H9 (cell line): ENCODE measurements at regions not wholly inside any gene's neighbourhood (a gene's known extent, or its start where the extent isn't known, plus 50 kb on each side); places are given as distances from the start of the nearest gene placed in this dataset.

Experiments
- DNase-seq: peaks from one replicate; pipeline ENCODE4 v3.0.0-alpha.2; 2017
- H2AFZ ChIP-seq: one replicate; pipeline ENCODE4 v1.6.1; 2013; ENCODE audit warnings: mild to moderate bottlenecking, low read length, control low read depth, moderate library complexity
- H2AK5ac ChIP-seq: 2 replicates; pipeline ENCODE4 v1.6.1; 2013; ENCODE audit warnings: low read length, control low read depth, mixed read lengths; ENCODE audit not compliant: insufficient read length
- H2BK120ac ChIP-seq: one replicate; pipeline ENCODE4 v1.6.1; 2013; ENCODE audit warnings: low read depth, mild to moderate bottlenecking, low read length, control low read depth, inconsistent platforms; ENCODE audit not compliant: poor library complexity, severe bottlenecking
- H2BK12ac ChIP-seq: 2 replicates; pipeline ENCODE4 v1.6.1; 2013; ENCODE audit warnings: low read length, control low read depth, mixed read lengths, low read depth; ENCODE audit not compliant: insufficient read length
- H2BK15ac ChIP-seq: 2 replicates; pipeline ENCODE4 v1.6.1; 2013; ENCODE audit warnings: low read depth, low read length, control low read depth
- H2BK20ac ChIP-seq: one replicate; pipeline ENCODE4 v1.6.1; 2013; ENCODE audit warnings: low read depth, mild to moderate bottlenecking, low read length, control low read depth, inconsistent platforms; ENCODE audit not compliant: poor library complexity, severe bottlenecking
- H2BK5ac ChIP-seq: 2 replicates; pipeline ENCODE4 v1.6.1; 2013; ENCODE audit warnings: low read length, control low read depth, mixed read lengths; ENCODE audit not compliant: insufficient read length
- H3K14ac ChIP-seq: 2 replicates; pipeline ENCODE4 v1.6.1; 2013; ENCODE audit warnings: low read length, control low read depth; ENCODE audit not compliant: insufficient read depth
- H3K18ac ChIP-seq: 2 replicates; pipeline ENCODE4 v1.6.1; 2013; ENCODE audit warnings: low read depth, mild to moderate bottlenecking, mixed read lengths, low read length, control low read depth; ENCODE audit not compliant: insufficient read length
- H3K23ac ChIP-seq: 2 replicates; pipeline ENCODE4 v1.6.1; 2013; ENCODE audit warnings: low read length, control low read depth, mixed read lengths, low read depth; ENCODE audit not compliant: insufficient read length
- H3K23me2 ChIP-seq: 2 replicates; pipeline ENCODE4 v1.6.1; 2013; ENCODE audit warnings: low read depth, mild to moderate bottlenecking, mixed read lengths, low read length, control low read depth; ENCODE audit not compliant: insufficient read length, poor library complexity, severe bottlenecking
- H3K27ac ChIP-seq: 2 replicates; pipeline ENCODE4 v1.5.1; 2013; ENCODE audit warnings: low read length, control low read depth, mixed read lengths, low read depth; ENCODE audit not compliant: insufficient read length
- H3K27me3 ChIP-seq: 2 replicates; pipeline ENCODE4 v1.6.1; 2013; ENCODE audit warnings: low read length, control low read depth, inconsistent platforms; ENCODE audit not compliant: insufficient read depth
- H3K4ac ChIP-seq: 2 replicates; pipeline ENCODE4 v1.6.1; 2013; ENCODE audit warnings: low read depth, mild to moderate bottlenecking, control low read depth, inconsistent platforms, low read length, moderate library complexity
- H3K4me1 ChIP-seq: 2 replicates; pipeline ENCODE4 v1.6.1; 2013; ENCODE audit warnings: low read length, control low read depth, inconsistent platforms; ENCODE audit not compliant: insufficient read depth
- H3K4me2 ChIP-seq: 2 replicates; pipeline ENCODE4 v1.6.1; 2013; ENCODE audit warnings: low read length, control low read depth, mixed read lengths; ENCODE audit not compliant: insufficient read length, insufficient read depth
- H3K56ac ChIP-seq: 2 replicates; pipeline ENCODE4 v1.6.1; 2013; ENCODE audit warnings: low read depth, mild to moderate bottlenecking, mixed read lengths, low read length, control low read depth; ENCODE audit not compliant: insufficient read length
- H3K79me1 ChIP-seq: 2 replicates; pipeline ENCODE4 v1.6.1; 2013; ENCODE audit warnings: low read depth, mild to moderate bottlenecking, moderate library complexity, low read length, control low read depth, inconsistent platforms; ENCODE audit not compliant: insufficient read depth, poor library complexity, severe bottlenecking
- H3K79me2 ChIP-seq: 2 replicates; pipeline ENCODE4 v1.6.1; 2013; ENCODE audit warnings: low read length, control low read depth, inconsistent platforms; ENCODE audit not compliant: insufficient read depth
- H3K9ac ChIP-seq: 2 replicates; pipeline ENCODE4 v1.6.1; 2013; ENCODE audit warnings: low read length, control low read depth, mixed read lengths; ENCODE audit not compliant: insufficient read length; ENCODE audit errors: extremely low read depth
- H3K9me3 ChIP-seq: one replicate; pipeline ENCODE4 v1.6.1; 2013; ENCODE audit warnings: low read depth, low read length, inconsistent platforms; ENCODE audit not compliant: control insufficient read depth
- H3T11ph ChIP-seq: one replicate; pipeline ENCODE4 v1.6.1; 2013; ENCODE audit warnings: mild to moderate bottlenecking, low read length, control low read depth, inconsistent platforms
- H4K20me1 ChIP-seq: one replicate; pipeline ENCODE4 v1.6.1; 2013; ENCODE audit not compliant: control insufficient read depth, insufficient read length, insufficient read depth
- H4K5ac ChIP-seq: 2 replicates; pipeline ENCODE4 v1.6.1; 2013; ENCODE audit warnings: low read depth, mild to moderate bottlenecking, mixed read lengths, low read length, control low read depth; ENCODE audit not compliant: insufficient read length
- H4K8ac ChIP-seq: replicated peaks from 2 replicates; pipeline ENCODE4 v1.6.1; 2013; ENCODE audit warnings: low read length, control low read depth, mixed read lengths, low read depth; ENCODE audit not compliant: insufficient read length
- H4K91ac ChIP-seq: 2 replicates; pipeline ENCODE4 v1.6.1; 2013; ENCODE audit warnings: low read depth, mild to moderate bottlenecking, moderate library complexity, mixed read lengths, low read length, control low read depth; ENCODE audit not compliant: insufficient read length
- H3K27ac Mint-ChIP-seq, 3 experiments: 2 replicates in 2 of 3; 3 replicates in 1 of 3; pipeline ENCODE4 v1.8.0; 2020 to 2021; ENCODE audit warnings: mixed read lengths in 3 of 3, mild to moderate bottlenecking in 1 of 3, moderate library complexity in 1 of 3
- H3K27me3 Mint-ChIP-seq: 2 replicates; pipeline ENCODE4 v1.8.0; 2021; ENCODE audit warnings: low read depth, mild to moderate bottlenecking, moderate library complexity, mixed read lengths
- H3K36me3 Mint-ChIP-seq, 3 experiments: 2 replicates in 2 of 3; 3 replicates in 1 of 3; pipeline ENCODE4 v1.8.0; 2020 to 2021; ENCODE audit warnings: low read depth in 3 of 3, mixed read lengths in 3 of 3; ENCODE audit not compliant: insufficient read depth in 1 of 3
- H3K4me1 Mint-ChIP-seq, 2 experiments: 2 replicates each; pipeline ENCODE4 v1.8.0; 2020; ENCODE audit warnings: mixed read lengths in 2 of 2
- H3K4me3 Mint-ChIP-seq, 2 experiments: 2 replicates in 1 of 2; 3 replicates in 1 of 2; pipeline ENCODE4 v1.8.0; 2020 to 2021; ENCODE audit warnings: mild to moderate bottlenecking in 2 of 2, mixed read lengths in 2 of 2, moderate library complexity in 1 of 2
- H3K9me3 Mint-ChIP-seq, 2 experiments: 2 replicates in 1 of 2; 3 replicates in 1 of 2; pipeline ENCODE4 v1.8.0; 2020; ENCODE audit warnings: mild to moderate bottlenecking in 2 of 2, mixed read lengths in 2 of 2, moderate library complexity in 1 of 2
- WGBS: extraction: QIAGEN DNeasy Blood & Tissue Kit; methylation state at CpG from one replicate; pipeline ENCODE4 v1.1.7; 2013; ENCODE audit warnings: missing lambda C conversion rate, low lambda C conversion rate, mixed read lengths; ENCODE audit not compliant: insufficient read length; ENCODE audit errors: extremely low coverage; 5-methylcytosine and 5-hydroxymethylcytosine counted together
- TF ChIP-seq, protein P1 (sequence below): fragments of 200-600 bp; sonication (generic); conservative IDR thresholded peaks from 3 replicates; pipeline ENCODE4 v1.8.0; 2021; ENCODE audit warnings: antibody characterized with exemption, mild to moderate bottlenecking

DNA sequence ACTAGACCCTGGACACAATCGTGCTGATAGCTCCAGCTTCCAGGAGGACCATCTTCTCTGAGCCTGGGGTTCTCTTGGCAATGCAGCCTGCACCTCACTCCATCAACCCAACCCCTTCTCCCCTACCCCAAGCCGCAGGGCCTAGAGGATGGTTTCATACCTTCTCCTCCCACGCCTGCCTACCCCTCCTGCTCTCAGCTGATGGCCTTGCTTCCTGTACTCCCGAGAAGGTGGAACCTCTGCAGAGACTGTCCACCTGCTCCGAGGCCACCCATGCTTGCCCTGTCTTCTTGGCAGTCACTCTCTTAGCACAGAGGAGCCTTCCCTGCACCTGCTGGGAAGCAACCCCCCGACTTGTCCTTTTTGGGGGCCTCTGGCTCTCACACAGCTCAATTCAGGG is 241.9 kb downstream of the IRX2 start:
- WGBS = no CpG with 5 or more reads among the region's 6 CpGs
- Histone ChIP-seq H3K79me2 (no peaks in the 10 kb centered on the region), H2BK20ac (no peak overlapping the region), H4K91ac (no peak overlapping the region), H3K9me3 (no peaks in the 10 kb centered on the region), H3K9ac (no peak overlapping the region), H3K23ac (no peak overlapping the region), H2AFZ (no peak overlapping the region), H4K20me1 (no peaks in the 10 kb centered on the region), H2BK120ac (no peak overlapping the region), H3K18ac (no peak overlapping the region), H3K56ac (no peak overlapping the region), H4K5ac (no peak overlapping the region), H3K23me2 (no peaks in the 10 kb centered on the region), H2BK12ac (no peak overlapping the region), H2BK15ac (no peak overlapping the region), H4K8ac (no peak overlapping the region), H3K4me2 (no peak overlapping the region), H2AK5ac (no peak overlapping the region), H3K14ac (no peak overlapping the region), H3K4me1 (no peaks in the 10 kb centered on the region; the same call in 1 of the 2 replicates), H2BK5ac (no peak overlapping the region), H3T11ph (no peak overlapping the region), H3K27me3 (no peaks in the 10 kb centered on the region), H3K4ac (no peak overlapping the region), H3K79me1 (no peaks in the 10 kb centered on the region), H3K27ac (no peak overlapping the region)
- H3K36me3 Mint-ChIP-seq = peaks cover 0 to 3% (median 0%) of the 10 kb centered on the region in 3 experiments; a peak in 2 of 7 replicates
- peak overlapping the region in 1 of 3 experiments; percentile 13; a peak in 1 of 7 replicates for H3K27ac Mint-ChIP-seq
- H3K4me1 Mint-ChIP-seq = peaks cover 10 to 15% of the 10 kb centered on the region in 2 experiments
- no peak for DNase-seq
- no peak overlapping the region for H3K4me3 Mint-ChIP-seq
- H3K27me3 Mint-ChIP-seq = no peaks in the 10 kb centered on the region
- peaks cover 2 to 3% of the 10 kb centered on the region in 2 experiments; a peak in 1 of 5 replicates for H3K9me3 Mint-ChIP-seq
- TF ChIP-seq, protein P1, sequence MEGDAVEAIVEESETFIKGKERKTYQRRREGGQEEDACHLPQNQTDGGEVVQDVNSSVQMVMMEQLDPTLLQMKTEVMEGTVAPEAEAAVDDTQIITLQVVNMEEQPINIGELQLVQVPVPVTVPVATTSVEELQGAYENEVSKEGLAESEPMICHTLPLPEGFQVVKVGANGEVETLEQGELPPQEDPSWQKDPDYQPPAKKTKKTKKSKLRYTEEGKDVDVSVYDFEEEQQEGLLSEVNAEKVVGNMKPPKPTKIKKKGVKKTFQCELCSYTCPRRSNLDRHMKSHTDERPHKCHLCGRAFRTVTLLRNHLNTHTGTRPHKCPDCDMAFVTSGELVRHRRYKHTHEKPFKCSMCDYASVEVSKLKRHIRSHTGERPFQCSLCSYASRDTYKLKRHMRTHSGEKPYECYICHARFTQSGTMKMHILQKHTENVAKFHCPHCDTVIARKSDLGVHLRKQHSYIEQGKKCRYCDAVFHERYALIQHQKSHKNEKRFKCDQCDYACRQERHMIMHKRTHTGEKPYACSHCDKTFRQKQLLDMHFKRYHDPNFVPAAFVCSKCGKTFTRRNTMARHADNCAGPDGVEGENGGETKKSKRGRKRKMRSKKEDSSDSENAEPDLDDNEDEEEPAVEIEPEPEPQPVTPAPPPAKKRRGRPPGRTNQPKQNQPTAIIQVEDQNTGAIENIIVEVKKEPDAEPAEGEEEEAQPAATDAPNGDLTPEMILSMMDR = no peak
